ENCODE measurements at regions not wholly inside any gene's neighbourhood (a gene's known extent, or its start where the extent isn't known, plus 50 kb on each side); places are given as distances from the start of the nearest gene placed in this dataset.

DNA sequence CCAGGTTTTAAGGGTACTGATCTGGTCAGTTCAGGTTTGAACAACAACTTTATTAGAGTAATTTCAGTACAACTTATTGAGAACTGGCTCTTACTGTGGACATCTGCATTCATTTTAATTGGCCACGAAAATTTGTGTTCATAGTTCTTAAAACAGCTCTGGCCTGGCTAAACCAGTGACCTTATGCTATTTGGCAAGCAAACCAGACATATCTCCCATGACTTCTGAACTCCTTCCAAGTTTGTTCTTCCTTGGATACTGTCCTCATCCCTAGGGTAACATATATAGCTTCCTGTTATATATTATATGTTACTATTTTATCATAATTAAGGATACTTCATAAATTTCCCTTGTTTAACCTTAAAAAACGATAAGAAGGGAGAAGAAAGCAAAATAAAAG, 841.9 kb downstream of the TRAM1L1 start:
- TF ChIP-seq, protein P1, sequence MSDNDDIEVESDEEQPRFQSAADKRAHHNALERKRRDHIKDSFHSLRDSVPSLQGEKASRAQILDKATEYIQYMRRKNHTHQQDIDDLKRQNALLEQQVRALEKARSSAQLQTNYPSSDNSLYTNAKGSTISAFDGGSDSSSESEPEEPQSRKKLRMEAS (IDR thresholded peaks at IDR 0.05; ENCODE audit: low read depth) = no peak
- TF ChIP-seq RFX5 (IDR thresholded peaks at IDR 0.05; ENCODE audit: low read length) (no peak), CHD2 (IDR thresholded peaks at IDR 0.05; ENCODE audit: low read length, partially characterized antibody) (no peak), EZH2phosphoT487 (IDR thresholded peaks at IDR 0.05; ENCODE audit: borderline replicate concordance, low read depth) (no peak), TAF1 (IDR thresholded peaks at IDR 0.05; ENCODE audit: borderline replicate concordance, low read depth, low read length) (no peak), SIN3A (IDR thresholded peaks at IDR 0.05; ENCODE audit: borderline replicate concordance, low read depth, low read length) (no peak), GABPA (IDR thresholded peaks at IDR 0.05; ENCODE audit: low read depth) (no peak), JUND (IDR thresholded peaks at IDR 0.05) (no peak), NRF1 (IDR thresholded peaks at IDR 0.05; ENCODE audit: low read depth, low read length) (no peak)
- TF ChIP-seq, protein P2, sequence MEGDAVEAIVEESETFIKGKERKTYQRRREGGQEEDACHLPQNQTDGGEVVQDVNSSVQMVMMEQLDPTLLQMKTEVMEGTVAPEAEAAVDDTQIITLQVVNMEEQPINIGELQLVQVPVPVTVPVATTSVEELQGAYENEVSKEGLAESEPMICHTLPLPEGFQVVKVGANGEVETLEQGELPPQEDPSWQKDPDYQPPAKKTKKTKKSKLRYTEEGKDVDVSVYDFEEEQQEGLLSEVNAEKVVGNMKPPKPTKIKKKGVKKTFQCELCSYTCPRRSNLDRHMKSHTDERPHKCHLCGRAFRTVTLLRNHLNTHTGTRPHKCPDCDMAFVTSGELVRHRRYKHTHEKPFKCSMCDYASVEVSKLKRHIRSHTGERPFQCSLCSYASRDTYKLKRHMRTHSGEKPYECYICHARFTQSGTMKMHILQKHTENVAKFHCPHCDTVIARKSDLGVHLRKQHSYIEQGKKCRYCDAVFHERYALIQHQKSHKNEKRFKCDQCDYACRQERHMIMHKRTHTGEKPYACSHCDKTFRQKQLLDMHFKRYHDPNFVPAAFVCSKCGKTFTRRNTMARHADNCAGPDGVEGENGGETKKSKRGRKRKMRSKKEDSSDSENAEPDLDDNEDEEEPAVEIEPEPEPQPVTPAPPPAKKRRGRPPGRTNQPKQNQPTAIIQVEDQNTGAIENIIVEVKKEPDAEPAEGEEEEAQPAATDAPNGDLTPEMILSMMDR (IDR thresholded peaks at IDR 0.05) = no peak
- TF ChIP-seq, protein P3, sequence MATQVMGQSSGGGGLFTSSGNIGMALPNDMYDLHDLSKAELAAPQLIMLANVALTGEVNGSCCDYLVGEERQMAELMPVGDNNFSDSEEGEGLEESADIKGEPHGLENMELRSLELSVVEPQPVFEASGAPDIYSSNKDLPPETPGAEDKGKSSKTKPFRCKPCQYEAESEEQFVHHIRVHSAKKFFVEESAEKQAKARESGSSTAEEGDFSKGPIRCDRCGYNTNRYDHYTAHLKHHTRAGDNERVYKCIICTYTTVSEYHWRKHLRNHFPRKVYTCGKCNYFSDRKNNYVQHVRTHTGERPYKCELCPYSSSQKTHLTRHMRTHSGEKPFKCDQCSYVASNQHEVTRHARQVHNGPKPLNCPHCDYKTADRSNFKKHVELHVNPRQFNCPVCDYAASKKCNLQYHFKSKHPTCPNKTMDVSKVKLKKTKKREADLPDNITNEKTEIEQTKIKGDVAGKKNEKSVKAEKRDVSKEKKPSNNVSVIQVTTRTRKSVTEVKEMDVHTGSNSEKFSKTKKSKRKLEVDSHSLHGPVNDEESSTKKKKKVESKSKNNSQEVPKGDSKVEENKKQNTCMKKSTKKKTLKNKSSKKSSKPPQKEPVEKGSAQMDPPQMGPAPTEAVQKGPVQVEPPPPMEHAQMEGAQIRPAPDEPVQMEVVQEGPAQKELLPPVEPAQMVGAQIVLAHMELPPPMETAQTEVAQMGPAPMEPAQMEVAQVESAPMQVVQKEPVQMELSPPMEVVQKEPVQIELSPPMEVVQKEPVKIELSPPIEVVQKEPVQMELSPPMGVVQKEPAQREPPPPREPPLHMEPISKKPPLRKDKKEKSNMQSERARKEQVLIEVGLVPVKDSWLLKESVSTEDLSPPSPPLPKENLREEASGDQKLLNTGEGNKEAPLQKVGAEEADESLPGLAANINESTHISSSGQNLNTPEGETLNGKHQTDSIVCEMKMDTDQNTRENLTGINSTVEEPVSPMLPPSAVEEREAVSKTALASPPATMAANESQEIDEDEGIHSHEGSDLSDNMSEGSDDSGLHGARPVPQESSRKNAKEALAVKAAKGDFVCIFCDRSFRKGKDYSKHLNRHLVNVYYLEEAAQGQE (IDR thresholded peaks at IDR 0.05; ENCODE audit: low read depth, low read length) = no peak
- TF ChIP-seq, protein P4, sequence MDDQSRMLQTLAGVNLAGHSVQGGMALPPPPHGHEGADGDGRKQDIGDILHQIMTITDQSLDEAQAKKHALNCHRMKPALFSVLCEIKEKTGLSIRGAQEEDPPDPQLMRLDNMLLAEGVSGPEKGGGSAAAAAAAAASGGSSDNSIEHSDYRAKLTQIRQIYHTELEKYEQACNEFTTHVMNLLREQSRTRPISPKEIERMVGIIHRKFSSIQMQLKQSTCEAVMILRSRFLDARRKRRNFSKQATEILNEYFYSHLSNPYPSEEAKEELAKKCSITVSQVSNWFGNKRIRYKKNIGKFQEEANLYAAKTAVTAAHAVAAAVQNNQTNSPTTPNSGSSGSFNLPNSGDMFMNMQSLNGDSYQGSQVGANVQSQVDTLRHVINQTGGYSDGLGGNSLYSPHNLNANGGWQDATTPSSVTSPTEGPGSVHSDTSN (IDR thresholded peaks at IDR 0.05) = no peak
